Gastroesophageal sphincter (tissue), 3 donors: ENCODE measurements at regions not wholly inside any gene's neighbourhood (a gene's known extent, or its start where the extent isn't known, plus 50 kb on each side); places are given as distances from the start of the nearest gene placed in this dataset.

Experiments used
- POLR2A ChIP-seq, 2 donors: fragments of 450-650 bp; IDR thresholded peaks; one replicate each; pipeline ENCODE4 v1.6.1; 2017; ENCODE audit warnings: antibody characterized with exemption in 2 of 2, mild to moderate bottlenecking in 2 of 2, moderate library complexity in 1 of 2
- POLR2AphosphoS5 ChIP-seq: sonication (generic); formaldehyde crosslinking; IDR thresholded peaks from one replicate; pipeline ENCODE4 v1.6.1; 2017; ENCODE audit warnings: antibody characterized with exemption
- TF ChIP-seq, protein P1 (sequence below), 4 experiments: fragments of 200-600 bp in 2 of 4; fragments of 450-650 bp in 2 of 4; sonication (generic) in 1 of 4; IDR thresholded peaks; one replicate each; pipeline ENCODE4 v1.5.1; 2017 to 2019; ENCODE audit warnings: antibody characterized with exemption in 4 of 4, mild to moderate bottlenecking in 2 of 4, moderate library complexity in 2 of 4

GRCh38 chr9:79312686-79313421 is 258.9 kb upstream of the TLE4 start:
- TF ChIP-seq, protein P1, sequence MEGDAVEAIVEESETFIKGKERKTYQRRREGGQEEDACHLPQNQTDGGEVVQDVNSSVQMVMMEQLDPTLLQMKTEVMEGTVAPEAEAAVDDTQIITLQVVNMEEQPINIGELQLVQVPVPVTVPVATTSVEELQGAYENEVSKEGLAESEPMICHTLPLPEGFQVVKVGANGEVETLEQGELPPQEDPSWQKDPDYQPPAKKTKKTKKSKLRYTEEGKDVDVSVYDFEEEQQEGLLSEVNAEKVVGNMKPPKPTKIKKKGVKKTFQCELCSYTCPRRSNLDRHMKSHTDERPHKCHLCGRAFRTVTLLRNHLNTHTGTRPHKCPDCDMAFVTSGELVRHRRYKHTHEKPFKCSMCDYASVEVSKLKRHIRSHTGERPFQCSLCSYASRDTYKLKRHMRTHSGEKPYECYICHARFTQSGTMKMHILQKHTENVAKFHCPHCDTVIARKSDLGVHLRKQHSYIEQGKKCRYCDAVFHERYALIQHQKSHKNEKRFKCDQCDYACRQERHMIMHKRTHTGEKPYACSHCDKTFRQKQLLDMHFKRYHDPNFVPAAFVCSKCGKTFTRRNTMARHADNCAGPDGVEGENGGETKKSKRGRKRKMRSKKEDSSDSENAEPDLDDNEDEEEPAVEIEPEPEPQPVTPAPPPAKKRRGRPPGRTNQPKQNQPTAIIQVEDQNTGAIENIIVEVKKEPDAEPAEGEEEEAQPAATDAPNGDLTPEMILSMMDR (IDR thresholded peaks at IDR 0.05), result no peak
- TF ChIP-seq POLR2A (IDR thresholded peaks at IDR 0.05) (no peak), POLR2AphosphoS5 (no peak)
